ENCODE measurements at regions not wholly inside any gene's neighbourhood (a gene's known extent, or its start where the extent isn't known, plus 50 kb on each side); places are given as distances from the start of the nearest gene placed in this dataset.

- WGBS, 2 donors: 61 to 91% methylated on average over 2 of the region's 2 CpGs
- TF ChIP-seq POLR2A (IDR thresholded peaks at IDR 0.05) (no peak), CTCF (IDR thresholded peaks at IDR 0.05) (no peak)
- intact Hi-C loops (cut with DNase I; ENCODE audit: low total_unique reads): no loop called here
- H3K4me3 ChIP-seq (ENCODE audit: low read depth, poor library complexity, severe bottlenecking): no peak overlapping the region
- no peak for DNase-seq (ENCODE audit: low spot score in 2 of 2)
Measured at GRCh38 chr2:12506846-12507245, 209.9 kb upstream of the TRIB2 start.

GRCh38 chr2:12507295-12507694 lies 209.4 kb upstream of the TRIB2 start:
- intact Hi-C loops (cut with DNase I; ENCODE audit: low total_unique reads): no loop called here
- no peak for TF ChIP-seq CTCF (IDR thresholded peaks at IDR 0.05)
- no peak for TF ChIP-seq POLR2A (IDR thresholded peaks at IDR 0.05)
- 27 to 45% methylated on average over 7 of the region's 7 CpGs for WGBS, 2 donors
- no peak overlapping the region for H3K4me3 ChIP-seq (ENCODE audit: low read depth, poor library complexity, severe bottlenecking)
- DNase-seq (ENCODE audit: low spot score in 2 of 2): peak in 1 of 2 donors; percentile 52

GRCh38 chr2:12510070-12510469 lies 206.7 kb upstream of the TRIB2 start:
- intact Hi-C loops (cut with DNase I; ENCODE audit: low total_unique reads): no loop called here
- no peak for DNase-seq (ENCODE audit: low spot score in 2 of 2)
- no peak overlapping the region for H3K4me3 ChIP-seq (ENCODE audit: low read depth, poor library complexity, severe bottlenecking)
- TF ChIP-seq POLR2A (IDR thresholded peaks at IDR 0.05) (no peak), CTCF (IDR thresholded peaks at IDR 0.05) (no peak)

GRCh38 chr2:12513339-12513738 lies 203.4 kb upstream of the TRIB2 start:
- TF ChIP-seq CTCF (IDR thresholded peaks at IDR 0.05) (no peak), POLR2A (IDR thresholded peaks at IDR 0.05) (no peak)
- H3K4me3 ChIP-seq (ENCODE audit: low read depth, poor library complexity, severe bottlenecking): no peak overlapping the region
- intact Hi-C loops (cut with DNase I; ENCODE audit: low total_unique reads): no loop called here
- no peak for DNase-seq (ENCODE audit: low spot score in 2 of 2)
- 65 to 88% methylated on average over 1 of the region's 1 CpG for WGBS, 2 donors

GRCh38 chr2:12514168-12514567 lies 202.6 kb upstream of the TRIB2 start:
- no peak overlapping the region for H3K4me3 ChIP-seq (ENCODE audit: low read depth, poor library complexity, severe bottlenecking)
- no peak for TF ChIP-seq CTCF (IDR thresholded peaks at IDR 0.05)
- no peak for TF ChIP-seq POLR2A (IDR thresholded peaks at IDR 0.05)
- WGBS, 2 donors: 89 to 90% methylated on average over 3 of the region's 3 CpGs
- no peak for DNase-seq (ENCODE audit: low spot score in 2 of 2)
- intact Hi-C loops (cut with DNase I; ENCODE audit: low total_unique reads): no loop called here

GRCh38 chr2:12514631-12515437 lies 201.9 kb upstream of the TRIB2 start:
- no peak for TF ChIP-seq POLR2A (IDR thresholded peaks at IDR 0.05)
- no peak for TF ChIP-seq CTCF (IDR thresholded peaks at IDR 0.05)
- H3K4me3 ChIP-seq (ENCODE audit: low read depth, poor library complexity, severe bottlenecking): no peak overlapping the region
- intact Hi-C loops (cut with DNase I; ENCODE audit: low total_unique reads): no loop called here
- DNase-seq (ENCODE audit: low spot score in 2 of 2): no peak
- 85 to 87% methylated on average over 9 of the region's 9 CpGs for WGBS, 2 donors
